Adipose tissue (tissue), 3 donors: ENCODE measurements at regions not wholly inside any gene's neighbourhood (a gene's known extent, or its start where the extent isn't known, plus 50 kb on each side); places are given as distances from the start of the nearest gene placed in this dataset.

Experiments used
- H3K27ac ChIP-seq: one replicate; pipeline ENCODE4 v1.5.1; 2013; ENCODE audit warnings: low read depth, low read length
- WGBS, 3 donors: extraction: QIAGEN DNeasy Blood & Tissue Kit; methylation state at CpG; one replicate each; pipeline ENCODE4 v1.1.7; 2013; 5-methylcytosine and 5-hydroxymethylcytosine counted together
- donor health status: healthy with polysubstance abuse.
- donor health status: Bipolar disorder and iron deficiency.
- donor health status: healthy.

DNA sequence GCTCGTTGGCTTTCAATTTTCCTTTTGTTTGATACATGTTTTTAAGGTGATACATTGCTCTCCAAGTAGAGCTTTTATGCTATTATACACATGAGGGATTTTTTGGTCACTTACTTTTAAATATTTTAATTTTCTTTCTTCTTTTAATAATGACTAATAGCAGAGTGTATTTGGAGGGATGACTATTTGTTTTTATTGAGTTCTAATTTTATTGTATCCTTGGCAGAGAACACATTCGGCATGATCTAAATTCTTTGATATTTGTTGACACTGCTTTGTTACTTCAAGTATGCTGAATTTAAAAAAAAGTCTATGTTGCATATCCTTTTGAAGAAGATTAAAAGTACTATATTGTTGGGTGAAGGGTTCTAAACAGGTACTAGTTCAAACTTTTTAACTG lies 149.9 kb upstream of the PDZRN3 start:
- 52 to 73% (median 59%) methylated on average over 2 of the region's 2 CpGs for WGBS, 3 donors
- no peak overlapping the region for H3K27ac ChIP-seq

DNA sequence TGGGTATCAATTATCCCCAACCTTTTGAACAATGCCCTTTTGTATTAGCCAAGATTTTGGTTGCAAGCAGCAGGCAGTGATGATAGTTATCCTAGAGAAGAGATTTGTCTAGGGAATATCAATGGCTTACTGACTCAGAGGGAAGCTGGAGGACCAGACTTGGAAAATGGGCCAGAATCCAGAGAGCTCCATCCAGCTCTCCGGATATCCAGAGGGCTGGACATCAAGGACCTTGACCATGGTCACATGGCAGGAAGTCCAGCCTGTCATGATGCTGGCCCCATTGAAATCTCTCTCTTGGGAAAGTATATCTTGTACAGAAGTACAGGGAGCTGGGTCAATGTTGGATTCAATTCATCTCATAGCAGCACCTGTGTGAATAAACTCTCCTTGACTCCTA lies 148.5 kb upstream of the PDZRN3 start:
- 29 to 64% (median 55%) methylated on average over 1 of the region's 1 CpG for WGBS, 3 donors
- no peak overlapping the region for H3K27ac ChIP-seq

GRCh38 chr3:73772076-73772886 lies 147.5 kb upstream of the PDZRN3 start:
- 65 to 73% (median 71%) methylated on average over 3 of the region's 3 CpGs for WGBS, 3 donors

GRCh38 chr3:73768524-73769308 lies 144.0 kb upstream of the PDZRN3 start:
- 74 to 84% (median 79%) methylated on average over 5 of the region's 5 CpGs for WGBS, 3 donors
- H3K27ac ChIP-seq: no peak overlapping the region

More at GRCh38 chr3:73772076-73772886, 147.5 kb upstream of the PDZRN3 start:
- no peak overlapping the region for H3K27ac ChIP-seq

- WGBS, 3 donors: 25 to 64% (median 26%) methylated on average over 7 of the region's 7 CpGs
- H3K27ac ChIP-seq: peak overlapping the region; percentile 80
Measured at GRCh38 chr3:73766599-73767381, 142.0 kb upstream of the PDZRN3 start.

GRCh38 chr3:73765878-73766545 lies 141.3 kb upstream of the PDZRN3 start:
- no peak overlapping the region for H3K27ac ChIP-seq
- 38 to 77% (median 49%) methylated on average over 5 of the region's 5 CpGs for WGBS, 3 donors

GRCh38 chr3:73762855-73763254 lies 138.1 kb upstream of the PDZRN3 start:
- no peak overlapping the region for H3K27ac ChIP-seq
- WGBS, 3 donors: 91 to 96% (median 94%) methylated on average over 5 of the region's 5 CpGs

DNA sequence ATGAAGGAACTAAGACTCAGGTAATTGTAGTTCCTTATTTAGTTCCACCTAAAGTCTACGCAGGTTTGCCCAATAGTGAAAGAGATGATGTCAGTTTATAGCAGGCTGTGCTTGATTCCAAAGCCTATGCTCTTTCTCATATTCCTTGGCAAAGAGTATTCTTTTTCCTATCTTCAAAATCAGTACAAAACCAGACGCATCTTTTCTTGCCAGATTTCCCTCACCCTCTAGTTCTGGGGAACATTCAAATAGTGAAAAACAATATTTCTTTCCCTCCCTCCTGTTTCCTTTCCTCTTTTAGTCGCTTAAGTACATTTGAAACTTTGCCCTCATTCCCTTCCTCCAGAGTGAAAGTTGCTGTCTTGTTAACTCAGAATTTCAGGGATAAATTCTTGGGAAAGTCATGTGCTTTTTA lies 134.6 kb upstream of the PDZRN3 start:
- 49 to 74% (median 59%) methylated on average over 3 of the region's 3 CpGs for WGBS, 3 donors
- H3K27ac ChIP-seq: no peak overlapping the region

GRCh38 chr3:73757536-73757935 lies 132.8 kb upstream of the PDZRN3 start:
- 77 to 89% (median 83%) methylated on average over 3 of the region's 3 CpGs for WGBS, 3 donors
- H3K27ac ChIP-seq: no peak overlapping the region

GRCh38 chr3:73753985-73754384 lies 129.2 kb upstream of the PDZRN3 start:
- 60 to 88% (median 82%) methylated on average over 6 of the region's 6 CpGs for WGBS, 3 donors
- no peak overlapping the region for H3K27ac ChIP-seq

DNA sequence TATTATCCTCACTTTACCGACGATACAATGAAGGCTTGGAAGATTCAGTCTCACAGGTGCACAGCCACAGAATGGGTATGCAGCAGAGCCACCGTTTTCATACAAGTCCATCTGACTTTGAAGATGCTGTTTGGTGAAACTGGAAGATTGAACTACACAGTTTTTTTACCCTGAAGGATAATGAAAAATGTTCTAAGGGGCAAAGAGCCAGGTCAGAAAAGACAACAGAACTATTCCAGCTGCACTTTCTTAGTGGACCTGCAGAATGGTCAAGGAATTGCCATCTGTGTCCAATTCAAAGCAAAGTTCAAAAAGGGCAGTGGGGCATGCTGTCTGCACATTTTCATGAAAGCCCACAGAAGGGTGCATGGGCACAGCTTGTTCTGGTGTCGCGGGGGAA lies 127.6 kb upstream of the PDZRN3 start:
- H3K27ac ChIP-seq: no peak overlapping the region
- WGBS, 3 donors: 69 to 84% (median 72%) methylated on average over 5 of the region's 5 CpGs

- 70 to 84% (median 84%) methylated on average over 9 of the region's 9 CpGs for WGBS, 3 donors
Measured at GRCh38 chr3:73746623-73747022, 121.9 kb upstream of the PDZRN3 start.

DNA sequence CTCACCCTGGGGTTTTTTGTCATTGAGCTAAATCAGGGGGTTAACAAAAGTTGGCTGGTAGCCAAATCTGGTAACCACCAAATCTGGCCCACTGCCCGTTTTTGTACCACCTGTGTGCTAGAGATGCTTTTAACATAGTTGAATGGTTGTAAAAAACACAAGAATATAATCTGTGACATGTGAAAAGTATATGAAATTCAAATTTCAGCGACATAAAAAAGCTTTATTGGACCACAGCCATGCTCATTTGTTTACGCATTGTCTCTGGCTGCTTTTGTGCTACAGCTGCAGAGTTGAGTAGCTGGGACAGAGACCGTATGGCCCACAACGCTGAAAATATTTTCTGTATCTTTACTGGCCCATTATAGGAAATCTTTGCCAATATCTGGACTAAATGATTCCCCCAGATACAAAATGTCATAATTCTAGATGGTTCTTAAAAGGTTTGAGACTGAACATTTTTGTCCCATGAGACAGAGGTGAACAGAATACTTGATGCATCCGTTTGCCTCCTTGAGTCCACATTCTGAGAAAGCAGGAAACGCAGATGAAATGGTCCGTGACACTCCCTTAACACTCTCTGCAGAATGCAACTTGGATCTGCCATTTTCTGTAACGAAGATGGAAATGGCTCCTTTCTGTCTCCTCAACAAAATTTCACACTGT lies 120.9 kb upstream of the PDZRN3 start:
- no peak overlapping the region for H3K27ac ChIP-seq
- WGBS, 3 donors: 56 to 65% (median 58%) methylated on average over 9 of the region's 9 CpGs

More at GRCh38 chr3:73746623-73747022, 121.9 kb upstream of the PDZRN3 start:
- no peak overlapping the region for H3K27ac ChIP-seq

GRCh38 chr3:73743551-73743950 lies 118.8 kb upstream of the PDZRN3 start:
- WGBS, 3 donors: 49 to 79% (median 59%) methylated on average over 4 of the region's 4 CpGs
- no peak overlapping the region for H3K27ac ChIP-seq

DNA sequence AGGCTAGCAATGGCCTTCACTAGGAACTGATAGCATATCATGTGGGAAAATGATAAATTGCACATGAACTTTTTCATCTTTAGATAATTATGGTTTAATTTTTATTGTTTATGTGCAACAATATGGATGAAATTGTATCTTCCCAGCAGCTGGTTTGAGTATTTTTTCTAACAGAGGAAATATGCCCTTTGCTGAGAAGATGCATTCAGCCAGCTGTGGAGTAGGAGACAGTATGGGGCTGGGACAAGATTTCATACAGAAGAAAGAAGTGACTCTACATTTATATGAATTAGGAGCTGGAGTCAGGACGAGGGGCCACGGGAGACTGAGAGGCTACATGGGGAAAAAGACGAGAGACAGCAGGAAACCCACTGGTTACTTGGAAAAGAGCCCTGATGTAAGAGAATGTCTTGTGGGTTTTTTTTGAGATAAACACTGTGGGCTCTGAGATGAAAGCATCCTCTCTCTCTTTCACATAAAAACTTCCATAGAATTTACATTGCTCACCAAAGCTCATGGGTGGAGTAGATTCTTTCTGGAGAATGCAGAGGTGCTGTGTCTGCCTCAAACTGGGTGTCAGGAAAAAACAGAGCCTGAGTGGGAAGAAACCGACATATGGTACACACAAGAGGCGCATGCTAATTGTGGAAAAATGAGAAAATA lies 115.2 kb upstream of the PDZRN3 start:
- H3K27ac ChIP-seq: no peak overlapping the region
- 65 to 70% (median 65%) methylated on average over 5 of the region's 5 CpGs for WGBS, 3 donors

- WGBS, 3 donors: 77 to 93% (median 78%) methylated on average over 1 of the region's 1 CpG
- H3K27ac ChIP-seq: no peak overlapping the region
Measured at GRCh38 chr3:73738711-73739110, 114.0 kb upstream of the PDZRN3 start.
